ENCODE measurements at regions not wholly inside any gene's neighbourhood (a gene's known extent, or its start where the extent isn't known, plus 50 kb on each side); places are given as distances from the start of the nearest gene placed in this dataset.
"Not testable (repeated sequence)": the region's sequence is repeated elsewhere in the genome, so short reads cannot be mapped to it uniquely, and the experiment has no call there.

GRCh38 chr2:221893501-221893900, 321.4 kb upstream of the EPHA4 start:
- TF ChIP-seq, protein P1, sequence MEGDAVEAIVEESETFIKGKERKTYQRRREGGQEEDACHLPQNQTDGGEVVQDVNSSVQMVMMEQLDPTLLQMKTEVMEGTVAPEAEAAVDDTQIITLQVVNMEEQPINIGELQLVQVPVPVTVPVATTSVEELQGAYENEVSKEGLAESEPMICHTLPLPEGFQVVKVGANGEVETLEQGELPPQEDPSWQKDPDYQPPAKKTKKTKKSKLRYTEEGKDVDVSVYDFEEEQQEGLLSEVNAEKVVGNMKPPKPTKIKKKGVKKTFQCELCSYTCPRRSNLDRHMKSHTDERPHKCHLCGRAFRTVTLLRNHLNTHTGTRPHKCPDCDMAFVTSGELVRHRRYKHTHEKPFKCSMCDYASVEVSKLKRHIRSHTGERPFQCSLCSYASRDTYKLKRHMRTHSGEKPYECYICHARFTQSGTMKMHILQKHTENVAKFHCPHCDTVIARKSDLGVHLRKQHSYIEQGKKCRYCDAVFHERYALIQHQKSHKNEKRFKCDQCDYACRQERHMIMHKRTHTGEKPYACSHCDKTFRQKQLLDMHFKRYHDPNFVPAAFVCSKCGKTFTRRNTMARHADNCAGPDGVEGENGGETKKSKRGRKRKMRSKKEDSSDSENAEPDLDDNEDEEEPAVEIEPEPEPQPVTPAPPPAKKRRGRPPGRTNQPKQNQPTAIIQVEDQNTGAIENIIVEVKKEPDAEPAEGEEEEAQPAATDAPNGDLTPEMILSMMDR (conservative IDR thresholded peaks at IDR 0.05) = no peak
- no peak for DNase-seq (ENCODE audit: low read depth, low spot score)
- no peak overlapping the region for H3K4me3 Mint-ChIP-seq
- H3K36me3 Mint-ChIP-seq (ENCODE audit: low read depth) = peaks cover 5% of the 10 kb centered on the region
- H3K27me3 Mint-ChIP-seq (ENCODE audit: low read depth) = peaks cover 2% of the 10 kb centered on the region
- H3K4me1 Mint-ChIP-seq = peaks cover 13% of the 10 kb centered on the region
- H3K27ac Mint-ChIP-seq (ENCODE audit: unreplicated experiment) = no peak overlapping the region
- peaks cover 4% of the 10 kb centered on the region for H3K9me3 Mint-ChIP-seq

- not testable (repeated sequence) for H3K27me3 Mint-ChIP-seq (ENCODE audit: low read depth); H3K36me3 Mint-ChIP-seq (ENCODE audit: low read depth); H3K27ac Mint-ChIP-seq (ENCODE audit: unreplicated experiment); H3K4me3 Mint-ChIP-seq; DNase-seq (ENCODE audit: low read depth, low spot score); H3K9me3 Mint-ChIP-seq
- peaks cover 13% of the 10 kb centered on the region for H3K4me1 Mint-ChIP-seq
Measured at GRCh38 chr2:221892006-221892405, 319.9 kb upstream of the EPHA4 start.

DNA sequence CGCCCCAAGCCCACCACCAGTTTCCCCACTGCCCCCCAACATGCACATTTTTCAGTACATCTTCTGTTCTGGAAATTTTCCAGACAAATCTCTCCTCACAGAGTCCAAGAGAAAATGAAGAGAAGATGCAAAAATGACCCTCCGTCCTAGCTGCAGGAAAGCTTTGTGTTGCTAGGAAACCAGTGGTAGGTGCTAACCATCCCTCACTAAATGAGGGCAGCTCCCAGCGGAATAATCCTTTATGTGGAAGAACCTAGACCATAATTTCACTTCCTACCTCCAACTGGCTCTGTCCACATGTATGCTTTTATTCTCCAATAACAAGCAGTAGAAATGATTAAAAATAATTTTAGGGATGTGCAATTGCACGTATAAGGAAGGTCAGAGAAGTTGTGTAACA, 311.9 kb upstream of the EPHA4 start:
- Mint-ChIP-seq H3K27me3 (ENCODE audit: low read depth) (peaks cover 4% of the 10 kb centered on the region), H3K4me3 (no peak overlapping the region), H3K4me1 (peaks cover 22% of the 10 kb centered on the region), H3K36me3 (ENCODE audit: low read depth) (no peaks in the 10 kb centered on the region), H3K9me3 (peaks cover 4% of the 10 kb centered on the region), H3K27ac (ENCODE audit: unreplicated experiment) (no peak overlapping the region)
- DNase-seq (ENCODE audit: low read depth, low spot score) = no peak
- TF ChIP-seq, protein P1 (conservative IDR thresholded peaks at IDR 0.05) = no peak

DNA sequence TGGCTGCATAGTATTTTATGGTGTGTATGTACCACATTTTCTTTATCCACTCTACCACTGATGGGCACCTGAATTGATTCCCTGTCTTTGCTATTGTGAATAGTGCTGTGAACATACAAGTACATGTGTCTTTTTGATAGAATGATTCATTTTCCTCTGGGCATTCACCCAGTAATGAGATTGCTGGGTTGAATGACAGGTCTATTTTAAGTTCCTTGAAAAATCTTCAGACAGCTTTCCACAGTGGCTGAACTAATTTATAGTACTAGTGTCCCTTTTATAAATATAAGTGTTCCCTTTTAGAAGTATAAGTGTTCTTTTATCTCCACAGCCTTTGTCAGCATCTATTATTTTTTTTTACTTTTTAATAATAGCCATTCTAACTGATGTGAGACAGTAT, 303.9 kb upstream of the EPHA4 start:
- Mint-ChIP-seq H3K4me1 (no peaks in the 10 kb centered on the region), H3K9me3 (peaks cover 17% of the 10 kb centered on the region), H3K36me3 (ENCODE audit: low read depth) (peaks cover 2% of the 10 kb centered on the region), H3K4me3 (no peak overlapping the region), H3K27ac (ENCODE audit: unreplicated experiment) (no peak overlapping the region), H3K27me3 (ENCODE audit: low read depth) (no peaks in the 10 kb centered on the region)
- DNase-seq (ENCODE audit: low read depth, low spot score) = no peak
- TF ChIP-seq, protein P1 (conservative IDR thresholded peaks at IDR 0.05) = no peak

DNA sequence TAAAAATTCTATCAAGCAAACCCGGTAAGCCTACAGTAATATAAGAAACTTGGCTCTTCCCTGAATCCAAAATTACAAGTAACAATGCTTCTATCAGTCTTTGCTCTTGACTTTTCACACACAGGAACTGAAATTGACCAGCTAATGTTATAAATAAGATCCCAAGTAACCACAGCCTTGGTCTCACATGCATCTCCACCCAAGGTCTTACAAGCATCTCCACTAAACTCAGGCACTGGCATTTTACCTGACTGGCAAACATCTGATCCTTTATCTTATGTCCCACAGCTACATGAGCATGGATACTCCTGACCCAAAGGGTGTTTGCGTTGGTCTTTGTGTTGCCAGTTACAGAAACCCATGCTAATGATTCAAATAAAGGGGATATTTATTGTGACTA, 302.3 kb upstream of the EPHA4 start:
- H3K4me3 Mint-ChIP-seq = no peak overlapping the region
- no peak overlapping the region for H3K27ac Mint-ChIP-seq (ENCODE audit: unreplicated experiment)
- no peaks in the 10 kb centered on the region for H3K4me1 Mint-ChIP-seq
- DNase-seq (ENCODE audit: low read depth, low spot score) = no peak
- H3K9me3 Mint-ChIP-seq = peaks cover 19% of the 10 kb centered on the region
- H3K27me3 Mint-ChIP-seq (ENCODE audit: low read depth) = no peaks in the 10 kb centered on the region
- TF ChIP-seq, protein P1 (conservative IDR thresholded peaks at IDR 0.05) = no peak
- H3K36me3 Mint-ChIP-seq (ENCODE audit: low read depth) = peaks cover 5% of the 10 kb centered on the region

GRCh38 chr2:221857719-221858118, 285.6 kb upstream of the EPHA4 start:
- no peaks in the 10 kb centered on the region for H3K36me3 Mint-ChIP-seq (ENCODE audit: low read depth)
- peaks cover 3% of the 10 kb centered on the region for H3K9me3 Mint-ChIP-seq
- H3K4me1 Mint-ChIP-seq = peaks cover 6% of the 10 kb centered on the region
- H3K4me3 Mint-ChIP-seq = no peak overlapping the region
- TF ChIP-seq, protein P1 (conservative IDR thresholded peaks at IDR 0.05) = no peak
- no peak for DNase-seq (ENCODE audit: low read depth, low spot score)
- no peaks in the 10 kb centered on the region for H3K27me3 Mint-ChIP-seq (ENCODE audit: low read depth)
- H3K27ac Mint-ChIP-seq (ENCODE audit: unreplicated experiment) = no peak overlapping the region
